GM12891 (cell line): ENCODE measurements at regions not wholly inside any gene's neighbourhood (a gene's known extent, or its start where the extent isn't known, plus 50 kb on each side); places are given as distances from the start of the nearest gene placed in this dataset.

Source experiments
- POLR2A ChIP-seq: IDR thresholded peaks from 2 replicates; pipeline ENCODE4 v1.6.1; 2011; ENCODE audit warnings: low read depth, low read length, control low read depth
- TAF1 ChIP-seq: IDR thresholded peaks from 2 replicates; pipeline ENCODE4 v1.6.1; 2011; ENCODE audit warnings: low read depth, low read length, control low read depth

DNA sequence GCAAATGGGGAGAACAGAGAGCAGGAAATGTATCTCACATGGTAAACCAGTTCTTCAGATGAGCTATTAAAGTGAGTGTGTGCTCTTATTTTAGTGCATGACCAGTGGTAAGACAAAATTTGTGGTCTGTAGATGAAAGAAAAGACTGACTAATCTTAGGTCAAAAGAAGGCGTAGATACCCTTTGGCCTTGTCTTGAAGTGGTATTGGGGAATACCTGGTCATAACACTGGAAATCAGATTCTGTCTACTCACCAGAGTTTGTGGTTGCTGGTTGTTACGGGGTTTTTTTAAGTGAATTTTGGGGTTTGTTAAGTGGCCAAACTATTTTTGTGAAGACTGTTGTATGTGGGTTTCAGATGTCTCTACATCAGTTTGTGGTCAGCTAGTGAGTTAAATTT, 173.5 kb downstream of the KDM5D start:
- no peak for TF ChIP-seq TAF1
- TF ChIP-seq POLR2A, result no peak
